Ishikawa (cell line): ENCODE measurements at regions not wholly inside any gene's neighbourhood (a gene's known extent, or its start where the extent isn't known, plus 50 kb on each side); places are given as distances from the start of the nearest gene placed in this dataset.

Experiments
- EP300 ChIP-seq: IDR thresholded peaks from 2 replicates; pipeline ENCODE4 v1.6.1; 2012; ENCODE audit warnings: borderline replicate concordance
- NFIC ChIP-seq: IDR thresholded peaks from 2 replicates; pipeline ENCODE4 v1.6.1; 2012
- RAD21 ChIP-seq: IDR thresholded peaks from 2 replicates; pipeline ENCODE4 v1.6.1; 2012; ENCODE audit warnings: low read depth

- TF ChIP-seq NFIC (no peak), RAD21 (no peak), EP300 (no peak)
Measured at GRCh38 chr9:95640336-95640735, 123.6 kb upstream of the PTCH1 start.
